Effector memory CD4-positive, alpha-beta T cell (primary cell): ENCODE measurements at regions not wholly inside any gene's neighbourhood (a gene's known extent, or its start where the extent isn't known, plus 50 kb on each side); places are given as distances from the start of the nearest gene placed in this dataset.
"Not testable (repeated sequence)": the region's sequence is repeated elsewhere in the genome, so short reads cannot be mapped to it uniquely, and the experiment has no call there.

Source experiments
- DNase-seq, 3 donors: peaks; one replicate each; pipeline ENCODE4 v3.0.0-alpha.2; 2020
- H3K27ac ChIP-seq: 2 replicates; pipeline ENCODE4 v1.7.0; 2013; ENCODE audit warnings: mild to moderate bottlenecking, low read length, moderate library complexity; ENCODE audit not compliant: insufficient read depth, poor library complexity, severe bottlenecking
- H3K27me3 ChIP-seq: replicated peaks from 2 replicates; pipeline ENCODE4 v1.7.0; 2013; ENCODE audit warnings: mild to moderate bottlenecking, low read length; ENCODE audit not compliant: insufficient read depth, control insufficient read depth, poor library complexity, severe bottlenecking
- H3K36me3 ChIP-seq: 2 replicates; pipeline ENCODE4 v1.7.0; 2013; ENCODE audit warnings: mild to moderate bottlenecking, low read length, moderate library complexity; ENCODE audit not compliant: control insufficient read depth, insufficient read depth
- H3K4me1 ChIP-seq: 2 replicates; pipeline ENCODE4 v1.7.0; 2013; ENCODE audit warnings: low read length, mild to moderate bottlenecking; ENCODE audit not compliant: control insufficient read depth, insufficient read depth, poor library complexity, severe bottlenecking
- H3K4me3 ChIP-seq: 2 replicates; pipeline ENCODE4 v1.7.0; 2013; ENCODE audit warnings: low read length, low read depth, mild to moderate bottlenecking; ENCODE audit not compliant: insufficient read depth, poor library complexity, severe bottlenecking
- H3K9me3 ChIP-seq: 2 replicates; pipeline ENCODE4 v1.7.0; 2013; ENCODE audit warnings: mild to moderate bottlenecking, low read length, moderate library complexity; ENCODE audit not compliant: control insufficient read depth

DNA sequence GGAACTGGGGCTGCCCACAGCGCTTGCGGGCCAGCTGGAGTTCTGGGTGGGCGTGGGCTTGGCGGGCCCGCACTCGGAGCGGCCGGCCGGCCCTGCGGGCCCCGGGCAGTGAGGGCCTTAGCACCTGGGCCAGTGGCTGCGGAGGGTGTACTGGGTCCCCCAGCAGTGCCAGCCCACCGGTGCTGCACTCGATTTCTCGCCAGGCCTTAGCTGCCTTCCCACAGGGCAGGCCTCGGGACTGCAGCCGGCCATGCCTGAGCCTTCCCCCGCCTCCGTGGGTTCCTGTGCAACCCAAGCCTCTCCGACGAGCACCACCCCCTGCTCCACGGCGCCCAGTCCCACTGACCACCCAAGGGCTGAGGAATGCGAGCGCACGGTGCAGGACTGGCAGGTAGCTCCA is 232.5 kb downstream of the FAM181B start:
- not testable (repeated sequence) for H3K27ac ChIP-seq, H3K4me3 ChIP-seq, H3K27me3 ChIP-seq, H3K9me3 ChIP-seq, H3K36me3 ChIP-seq, DNase-seq, H3K4me1 ChIP-seq

DNA sequence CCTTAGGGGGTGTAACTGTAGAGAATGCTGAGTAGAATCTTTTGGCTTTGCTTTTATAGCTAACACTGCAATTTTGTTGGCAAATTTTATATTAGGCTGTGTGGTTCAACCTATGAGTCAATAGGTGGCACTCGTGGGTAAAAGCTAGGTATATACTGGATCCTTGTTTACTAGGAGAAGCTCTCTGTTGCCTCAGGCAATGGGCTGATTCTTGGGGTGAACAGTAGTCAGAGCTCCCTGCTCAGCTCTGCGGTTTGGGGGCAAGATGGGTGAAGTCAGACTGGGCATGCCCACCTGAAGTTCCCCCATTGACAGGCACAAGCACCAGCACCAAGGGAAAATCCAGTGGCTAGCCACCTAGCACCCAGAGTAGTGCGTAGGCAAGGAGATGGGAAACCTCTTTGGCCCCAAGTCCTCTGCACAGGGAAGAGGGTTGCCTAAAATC is 238.7 kb downstream of the FAM181B start:
- no peak overlapping the region for H3K4me3 ChIP-seq
- no peaks in the 10 kb centered on the region for H3K36me3 ChIP-seq
- H3K27me3 ChIP-seq = no peaks in the 10 kb centered on the region
- no peak overlapping the region for H3K27ac ChIP-seq
- DNase-seq = no peak
- H3K9me3 ChIP-seq = no peaks in the 10 kb centered on the region
- no peaks in the 10 kb centered on the region for H3K4me1 ChIP-seq

DNA sequence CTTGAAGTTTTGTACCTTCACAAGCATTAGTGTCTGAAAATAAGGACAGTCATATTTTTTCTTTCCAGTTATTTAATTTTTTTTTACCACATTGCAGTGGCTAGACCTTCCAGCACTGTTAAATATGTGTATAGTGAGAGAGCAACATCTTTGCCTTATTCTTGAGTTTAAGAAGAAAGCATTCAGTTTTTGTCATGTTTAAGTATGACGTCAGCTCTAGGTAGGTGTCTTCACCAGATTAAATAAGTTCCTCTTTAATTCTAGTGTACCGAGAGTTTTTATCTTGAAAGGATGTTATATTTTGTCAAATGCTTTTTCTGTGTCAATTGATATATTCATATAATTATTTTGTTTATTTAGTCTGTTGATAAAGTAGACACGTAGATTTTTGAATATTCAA is 258.8 kb downstream of the FAM181B start:
- no peak overlapping the region for H3K27ac ChIP-seq
- H3K27me3 ChIP-seq = no peaks in the 10 kb centered on the region
- H3K9me3 ChIP-seq = no peaks in the 10 kb centered on the region
- H3K36me3 ChIP-seq = no peaks in the 10 kb centered on the region
- no peaks in the 10 kb centered on the region for H3K4me1 ChIP-seq
- no peak overlapping the region for H3K4me3 ChIP-seq
- no peak for DNase-seq

DNA sequence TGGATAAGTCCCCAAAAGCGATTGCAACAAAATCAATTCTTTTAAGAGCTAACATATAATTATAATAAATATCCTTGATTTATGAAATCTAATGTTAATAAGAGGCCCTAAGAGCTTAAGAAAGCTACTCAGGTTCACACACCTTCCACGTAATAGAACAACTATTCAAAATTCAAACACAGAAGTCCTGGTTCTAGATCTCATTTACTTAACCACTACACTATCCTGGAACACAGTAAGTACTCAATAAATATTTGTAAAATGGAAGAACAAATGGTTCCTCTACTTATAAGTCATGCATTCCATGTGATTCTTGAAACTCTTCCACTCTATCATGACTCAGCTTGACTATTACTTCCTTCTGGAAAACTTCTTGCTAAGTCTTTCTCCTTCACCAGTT is 268.2 kb downstream of the FAM181B start:
- H3K36me3 ChIP-seq = no peaks in the 10 kb centered on the region
- no peaks in the 10 kb centered on the region for H3K27me3 ChIP-seq
- H3K4me3 ChIP-seq = no peak overlapping the region
- H3K4me1 ChIP-seq = no peaks in the 10 kb centered on the region
- H3K9me3 ChIP-seq = no peaks in the 10 kb centered on the region
- no peak overlapping the region for H3K27ac ChIP-seq
- DNase-seq = no peak

DNA sequence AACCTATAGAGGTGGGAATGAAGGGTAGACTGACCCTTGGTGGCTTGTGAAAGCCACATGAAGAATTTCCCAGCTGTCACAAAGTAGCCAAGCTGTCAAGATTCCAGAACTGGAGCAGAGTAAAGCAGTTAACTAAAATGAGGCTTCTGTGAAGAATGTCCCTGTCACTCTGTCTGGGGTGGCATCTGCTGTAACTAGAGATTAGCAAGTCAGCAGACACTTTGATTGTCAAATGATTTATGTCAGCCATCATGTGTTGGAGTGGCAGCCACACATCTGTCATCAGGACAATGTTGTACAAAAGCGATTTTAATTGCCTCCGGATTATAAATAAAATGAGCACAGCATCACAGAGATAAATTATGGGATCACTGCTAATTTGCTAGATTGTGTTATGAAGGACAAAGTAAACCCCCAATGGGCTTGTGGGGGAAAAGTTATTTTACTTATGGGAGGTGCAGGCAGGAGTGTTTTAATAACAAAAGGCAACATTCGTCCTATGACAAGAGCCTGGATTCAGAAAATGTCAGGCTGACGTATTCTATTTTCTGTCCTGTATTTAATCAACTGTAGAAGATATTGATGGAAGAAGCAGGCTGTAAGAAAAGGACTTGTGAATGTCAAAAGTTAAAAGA is 270.9 kb downstream of the FAM181B start:
- H3K27ac ChIP-seq = no peak overlapping the region
- no peaks in the 10 kb centered on the region for H3K36me3 ChIP-seq
- H3K27me3 ChIP-seq = no peaks in the 10 kb centered on the region
- H3K9me3 ChIP-seq = no peaks in the 10 kb centered on the region
- DNase-seq = no peak
- H3K4me1 ChIP-seq = no peaks in the 10 kb centered on the region
- no peak overlapping the region for H3K4me3 ChIP-seq

DNA sequence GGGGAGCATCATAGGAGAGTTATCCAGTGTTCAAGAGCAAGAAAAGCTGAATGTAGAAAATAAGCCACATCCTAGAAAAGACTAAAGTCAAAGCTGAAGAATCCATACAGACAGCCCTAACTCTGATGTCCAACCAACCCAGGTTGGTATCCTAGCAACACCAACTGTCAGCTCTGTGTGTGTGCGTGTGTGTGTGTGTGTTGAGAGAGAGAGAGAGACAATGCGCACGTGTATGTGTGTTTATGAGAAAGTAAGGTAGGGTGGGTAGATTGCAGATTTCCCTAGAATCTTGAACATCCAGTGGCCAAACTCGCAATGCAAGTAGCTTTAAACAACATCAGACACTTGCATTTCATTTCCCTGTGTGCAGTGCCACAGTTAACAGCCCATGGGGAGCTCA is 274.9 kb downstream of the FAM181B start:
- Histone ChIP-seq H3K4me3 (no peak overlapping the region), H3K4me1 (no peaks in the 10 kb centered on the region), H3K27me3 (no peaks in the 10 kb centered on the region), H3K27ac (no peak overlapping the region), H3K9me3 (no peaks in the 10 kb centered on the region), H3K36me3 (no peaks in the 10 kb centered on the region)
- no peak for DNase-seq

DNA sequence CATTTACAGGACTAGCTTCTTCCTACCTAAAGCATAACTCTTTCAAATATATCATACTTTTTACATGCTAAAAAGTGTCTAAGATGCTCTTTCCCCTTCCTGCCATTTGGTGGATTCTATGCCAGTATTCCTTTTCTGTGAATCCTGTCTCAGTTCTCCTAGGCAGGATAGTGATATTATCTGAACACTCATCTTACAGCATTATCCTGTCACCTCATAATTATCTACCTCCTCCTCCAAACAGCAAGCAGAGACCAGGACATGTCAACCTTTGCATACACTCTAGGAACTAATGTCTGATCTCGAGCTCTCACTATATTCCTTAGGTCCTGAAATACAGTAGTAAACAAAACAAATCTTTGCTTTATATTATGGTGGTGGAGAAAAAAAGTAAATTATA is 275.5 kb downstream of the FAM181B start:
- no peak for DNase-seq
- no peak overlapping the region for H3K27ac ChIP-seq
- no peak overlapping the region for H3K4me3 ChIP-seq
- no peaks in the 10 kb centered on the region for H3K36me3 ChIP-seq
- H3K27me3 ChIP-seq = no peaks in the 10 kb centered on the region
- H3K9me3 ChIP-seq = no peaks in the 10 kb centered on the region
- H3K4me1 ChIP-seq = no peaks in the 10 kb centered on the region

DNA sequence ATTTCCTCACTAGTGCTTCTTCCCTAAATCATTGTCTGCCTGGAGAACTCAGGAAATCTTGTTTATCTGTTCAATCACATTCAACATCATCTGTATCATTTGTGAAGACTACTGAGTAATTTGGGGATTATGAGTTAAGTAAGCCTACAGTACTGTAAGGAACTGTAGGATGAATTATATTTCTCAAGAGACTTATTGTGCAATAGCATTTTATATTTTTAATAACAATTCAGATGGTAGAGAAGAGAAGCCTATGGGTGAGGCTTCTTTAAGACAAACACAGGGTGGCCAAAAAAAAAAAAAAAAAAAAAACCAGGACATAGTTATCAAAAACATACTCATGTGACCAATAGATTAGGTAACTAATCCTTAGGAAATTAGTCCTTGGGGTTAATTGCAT is 282.7 kb downstream of the FAM181B start:
- DNase-seq = no peak
- Histone ChIP-seq H3K4me1 (no peaks in the 10 kb centered on the region), H3K36me3 (no peaks in the 10 kb centered on the region)

DNA sequence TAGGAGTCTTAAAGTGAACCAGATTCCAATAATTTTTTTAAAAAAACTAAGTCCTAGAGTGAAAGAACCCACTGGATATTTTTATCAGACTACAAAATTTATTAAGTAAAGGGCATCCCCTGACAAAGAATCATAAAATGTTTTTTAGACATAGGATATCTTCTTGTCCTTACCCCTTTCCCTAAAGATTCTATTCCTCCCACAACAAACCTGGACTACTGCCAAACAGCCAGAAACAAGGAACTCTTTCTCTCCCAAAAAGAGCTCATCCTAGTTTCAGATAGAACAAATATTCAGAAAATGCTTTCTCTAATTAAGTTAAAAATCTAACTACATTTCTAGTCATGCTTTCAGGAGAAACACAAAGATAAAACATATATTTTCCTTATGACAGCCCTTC is 327.1 kb downstream of the FAM181B start:
- Histone ChIP-seq H3K4me1 (no peaks in the 10 kb centered on the region), H3K27me3 (no peaks in the 10 kb centered on the region), H3K27ac (no peak overlapping the region), H3K36me3 (no peaks in the 10 kb centered on the region), H3K9me3 (no peaks in the 10 kb centered on the region), H3K4me3 (no peak overlapping the region)
- no peak for DNase-seq

More for the DNA sequence above, 282.7 kb downstream of the FAM181B start:
- H3K4me3 ChIP-seq = no peak overlapping the region
- H3K9me3 ChIP-seq = no peaks in the 10 kb centered on the region
- no peak overlapping the region for H3K27ac ChIP-seq
- H3K27me3 ChIP-seq = no peaks in the 10 kb centered on the region

DNA sequence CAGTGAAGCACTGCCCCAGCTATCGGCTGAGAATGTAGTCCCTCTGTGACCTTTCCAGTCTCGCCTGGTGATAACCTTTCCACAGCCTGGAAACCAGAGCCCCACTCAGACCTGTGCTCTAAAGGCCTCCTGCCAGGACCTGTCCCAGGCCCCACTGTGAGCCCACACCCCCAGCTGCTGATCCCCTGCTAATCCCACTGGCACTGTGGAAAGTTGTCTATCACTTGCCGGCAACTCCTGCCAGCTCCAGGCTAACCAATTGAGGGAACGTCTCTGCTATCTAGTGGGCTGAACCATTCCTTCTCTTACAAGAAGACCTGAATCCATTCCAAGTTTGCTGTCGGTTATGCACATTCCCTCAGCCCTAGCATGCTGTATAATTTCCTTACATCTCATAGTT is 328.2 kb downstream of the FAM181B start:
- H3K9me3 ChIP-seq = no peaks in the 10 kb centered on the region
- H3K4me1 ChIP-seq = no peaks in the 10 kb centered on the region
- H3K27me3 ChIP-seq = no peaks in the 10 kb centered on the region
- no peak overlapping the region for H3K27ac ChIP-seq
- DNase-seq = no peak
- H3K4me3 ChIP-seq = no peak overlapping the region
- no peaks in the 10 kb centered on the region for H3K36me3 ChIP-seq
